Chondrocyte (in vitro differentiated cells): ENCODE measurements at regions not wholly inside any gene's neighbourhood (a gene's known extent, or its start where the extent isn't known, plus 50 kb on each side); places are given as distances from the start of the nearest gene placed in this dataset.

ENCODE experiments used
- DNase-seq: peaks from one replicate; pipeline ENCODE4 v3.0.0; 2021; ENCODE audit warnings: mixed read lengths, low spot score
- H3K27ac Mint-ChIP-seq: one replicate; pipeline ENCODE4 v1.8.0; 2021; ENCODE audit warnings: mild to moderate bottlenecking, moderate library complexity, mixed read lengths; ENCODE audit not compliant: unreplicated experiment
- H3K27me3 Mint-ChIP-seq: 2 replicates; pipeline ENCODE4 v1.8.0; 2021; ENCODE audit warnings: low read depth, mixed read lengths
- H3K36me3 Mint-ChIP-seq: 2 replicates; pipeline ENCODE4 v1.8.0; 2021; ENCODE audit warnings: low read depth, mixed read lengths
- H3K4me1 Mint-ChIP-seq: 2 replicates; pipeline ENCODE4 v1.8.0; 2021; ENCODE audit warnings: low read depth, mild to moderate bottlenecking, mixed read lengths
- H3K4me3 Mint-ChIP-seq: one replicate; pipeline ENCODE4 v1.8.0; 2021; ENCODE audit warnings: mild to moderate bottlenecking, moderate library complexity, mixed read lengths; ENCODE audit not compliant: unreplicated experiment
- H3K9me3 Mint-ChIP-seq: 2 replicates; pipeline ENCODE4 v1.8.0; 2021; ENCODE audit warnings: low read depth, mixed read lengths
- CTCF ChIP-seq: fragments of 200-600 bp; sonication (generic); IDR thresholded peaks from 2 replicates; pipeline ENCODE4 v1.5.0; 2021; ENCODE audit warnings: antibody characterized with exemption, mild to moderate bottlenecking, moderate library complexity

DNA sequence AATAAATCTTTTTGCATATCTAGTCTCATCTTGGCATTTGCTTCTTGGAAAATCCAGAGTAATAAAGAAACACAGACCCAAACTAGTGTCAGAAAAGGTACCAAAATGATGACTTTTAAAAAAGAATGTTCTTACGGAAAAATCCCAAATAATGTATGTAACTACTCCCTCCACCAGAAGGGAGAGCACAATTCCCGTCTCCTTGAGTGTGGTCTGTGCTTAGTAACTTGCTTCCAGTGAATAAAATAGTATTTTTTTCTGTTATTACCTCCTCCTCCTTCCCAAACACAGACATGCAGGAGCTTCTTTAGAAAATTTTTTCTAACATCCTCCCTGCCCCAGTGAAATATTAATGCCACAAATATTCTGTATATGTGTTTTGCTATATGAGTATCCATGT, 358.1 kb downstream of the ZFHX3 start:
- Mint-ChIP-seq H3K36me3 (peaks cover 2% of the 10 kb centered on the region), H3K27ac (no peak overlapping the region), H3K4me1 (no peaks in the 10 kb centered on the region), H3K4me3 (no peak overlapping the region), H3K9me3 (peaks cover 5% of the 10 kb centered on the region), H3K27me3 (no peaks in the 10 kb centered on the region)
- no peak for DNase-seq
- peak; percentile 48 for TF ChIP-seq CTCF

- no peak for TF ChIP-seq CTCF
- no peaks in the 10 kb centered on the region for H3K4me1 Mint-ChIP-seq
- H3K9me3 Mint-ChIP-seq, result peaks cover 13% of the 10 kb centered on the region
- no peaks in the 10 kb centered on the region for H3K27me3 Mint-ChIP-seq
- no peak overlapping the region for H3K4me3 Mint-ChIP-seq
- no peaks in the 10 kb centered on the region for H3K36me3 Mint-ChIP-seq
- no peak overlapping the region for H3K27ac Mint-ChIP-seq
- DNase-seq, result no peak
Measured at GRCh38 chr16:72680732-72681131, 367.2 kb downstream of the ZFHX3 start.

DNA sequence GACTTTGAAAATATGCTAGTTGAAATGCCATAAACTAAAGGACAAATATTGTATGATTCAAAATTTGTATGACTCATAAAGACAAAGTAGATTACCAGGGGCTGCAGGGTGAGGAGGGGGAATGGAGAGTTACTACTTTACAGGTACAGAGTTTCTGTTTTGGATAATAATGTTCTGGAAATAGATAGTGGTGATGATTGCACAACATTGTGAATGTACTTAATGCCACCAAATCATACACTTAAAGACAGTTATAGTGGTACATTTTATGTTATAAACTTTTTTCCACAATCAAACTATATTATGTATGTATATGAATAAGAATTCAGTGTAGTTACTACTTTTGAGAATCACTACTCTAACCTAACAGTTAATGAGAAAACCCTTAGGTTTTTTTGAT, 368.1 kb downstream of the ZFHX3 start:
- Mint-ChIP-seq H3K27ac (no peak overlapping the region), H3K9me3 (peaks cover 13% of the 10 kb centered on the region), H3K36me3 (no peaks in the 10 kb centered on the region), H3K4me1 (no peaks in the 10 kb centered on the region), H3K27me3 (no peaks in the 10 kb centered on the region), H3K4me3 (no peak overlapping the region)
- DNase-seq, result no peak
- no peak for TF ChIP-seq CTCF

- Mint-ChIP-seq H3K36me3 (peaks cover 4% of the 10 kb centered on the region), H3K4me3 (no peak overlapping the region), H3K27ac (no peak overlapping the region), H3K9me3 (peaks cover 18% of the 10 kb centered on the region), H3K4me1 (no peaks in the 10 kb centered on the region), H3K27me3 (no peaks in the 10 kb centered on the region)
- DNase-seq, result no peak
- no peak for TF ChIP-seq CTCF
Measured at GRCh38 chr16:72677662-72678447, 370.1 kb downstream of the ZFHX3 start.

DNA sequence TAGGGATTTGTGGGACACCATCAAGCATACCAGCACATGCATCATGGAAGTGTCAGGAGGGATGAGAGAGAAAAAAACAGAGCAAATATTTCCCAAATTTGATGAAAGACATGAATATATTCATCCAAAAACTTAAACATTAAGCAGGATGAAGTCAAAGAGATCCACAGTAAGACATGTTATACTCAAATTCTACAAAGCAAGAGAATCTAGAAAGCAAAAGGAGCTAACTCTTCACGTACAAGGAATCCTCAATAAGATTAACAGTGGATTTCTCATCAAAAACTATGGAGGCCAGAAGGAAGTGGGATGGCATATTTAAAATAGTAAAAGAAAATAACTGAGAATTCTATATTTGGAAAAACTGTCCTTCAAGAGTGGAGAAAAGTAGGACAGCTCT, 374.8 kb downstream of the ZFHX3 start:
- H3K36me3 Mint-ChIP-seq, result peaks cover 8% of the 10 kb centered on the region
- DNase-seq, result no peak

More for the DNA sequence above, 374.8 kb downstream of the ZFHX3 start:
- Mint-ChIP-seq H3K27me3 (no peaks in the 10 kb centered on the region), H3K9me3 (peaks cover 31% of the 10 kb centered on the region), H3K4me1 (no peaks in the 10 kb centered on the region), H3K4me3 (no peak overlapping the region), H3K27ac (no peak overlapping the region)
- no peak for TF ChIP-seq CTCF
